Uterus (tissue), 2 donors: ENCODE measurements at regions not wholly inside any gene's neighbourhood (a gene's known extent, or its start where the extent isn't known, plus 50 kb on each side); places are given as distances from the start of the nearest gene placed in this dataset.

ENCODE experiments used
- CTCF ChIP-seq, 4 experiments: fragments of 200-600 bp in 2 of 4; fragments of 450-650 bp in 2 of 4; sonication (generic) in 2 of 4; IDR thresholded peaks; one replicate each; pipeline ENCODE4 v1.5.1; 2016 to 2019; ENCODE audit warnings: antibody characterized with exemption in 4 of 4, mild to moderate bottlenecking in 2 of 4, moderate library complexity in 1 of 4
- POLR2A ChIP-seq, 2 donors: fragments of 450-650 bp; IDR thresholded peaks; one replicate each; pipeline ENCODE4 v1.6.1; 2016; ENCODE audit warnings: antibody characterized with exemption in 2 of 2, mild to moderate bottlenecking in 1 of 2, moderate library complexity in 1 of 2

GRCh38 chr11:115047631-115048030 is 369.3 kb downstream of the NXPE2 start:
- TF ChIP-seq CTCF (IDR thresholded peaks at IDR 0.05) (no peak), POLR2A (IDR thresholded peaks at IDR 0.05) (no peak)
